ENCODE measurements at regions not wholly inside any gene's neighbourhood (a gene's known extent, or its start where the extent isn't known, plus 50 kb on each side); places are given as distances from the start of the nearest gene placed in this dataset.
"Not testable (repeated sequence)": the region's sequence is repeated elsewhere in the genome, so short reads cannot be mapped to it uniquely, and the experiment has no call there.

DNA sequence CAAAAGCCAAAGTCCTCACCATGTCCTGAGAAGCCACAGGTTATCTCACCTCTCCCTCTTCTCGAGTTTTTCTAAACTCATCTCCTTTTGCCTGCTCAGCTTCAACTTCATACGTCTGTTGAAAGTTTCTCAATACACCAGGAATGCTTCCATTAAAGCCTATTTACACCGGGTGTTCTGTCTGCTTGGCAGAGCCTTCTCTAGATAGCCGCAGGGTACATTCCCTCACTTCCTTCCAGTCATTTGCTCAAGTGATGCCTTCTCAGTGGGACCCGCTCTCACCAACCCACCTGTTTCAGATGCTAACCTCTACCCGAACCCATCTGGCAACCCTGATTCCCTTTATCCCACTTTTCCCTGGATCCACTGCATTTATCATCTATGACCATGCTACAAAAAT lies 257.0 kb upstream of the ADGRL2 start:
- DNase-seq (ENCODE audit: low read depth), result no peak

DNA sequence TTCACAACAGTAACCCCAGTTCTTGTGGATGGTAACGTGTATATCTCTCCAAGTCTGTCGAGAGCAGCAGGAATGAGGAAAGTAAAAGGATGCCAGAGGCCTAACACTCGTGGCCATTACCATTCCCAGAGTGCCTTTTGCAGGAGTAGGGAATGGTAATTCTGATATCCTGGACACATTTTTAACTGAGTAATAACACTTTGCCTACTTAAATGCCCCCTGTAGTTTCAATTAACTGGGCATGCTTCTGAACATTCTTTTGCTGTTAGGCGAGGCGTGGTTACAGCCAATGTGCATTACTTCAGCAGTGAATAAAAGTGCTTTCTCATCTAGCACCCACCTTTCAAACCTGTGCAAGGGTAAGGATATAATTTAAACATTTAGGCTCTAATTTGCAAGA lies 258.5 kb upstream of the ADGRL2 start:
- no peak for DNase-seq (ENCODE audit: low read depth)

DNA sequence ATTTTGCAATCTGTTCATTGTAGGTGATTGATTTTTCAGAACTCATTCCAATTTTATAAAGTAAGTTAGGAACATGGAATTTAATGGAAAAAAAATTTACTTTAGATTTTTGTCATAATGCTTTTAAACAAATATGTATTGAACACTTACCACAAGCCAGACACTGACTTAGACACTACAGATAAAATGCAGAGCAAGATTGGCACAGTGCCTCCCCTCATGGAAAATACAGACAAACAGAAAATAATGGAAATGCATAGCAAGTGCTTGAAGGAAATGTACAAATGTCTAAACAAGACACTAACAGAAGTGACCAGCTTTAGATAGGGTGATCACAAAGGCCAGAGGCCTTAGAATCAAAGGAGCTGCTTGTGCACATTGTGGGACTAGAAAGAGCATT lies 260.5 kb upstream of the ADGRL2 start:
- DNase-seq (ENCODE audit: low read depth), result peak; percentile 14

DNA sequence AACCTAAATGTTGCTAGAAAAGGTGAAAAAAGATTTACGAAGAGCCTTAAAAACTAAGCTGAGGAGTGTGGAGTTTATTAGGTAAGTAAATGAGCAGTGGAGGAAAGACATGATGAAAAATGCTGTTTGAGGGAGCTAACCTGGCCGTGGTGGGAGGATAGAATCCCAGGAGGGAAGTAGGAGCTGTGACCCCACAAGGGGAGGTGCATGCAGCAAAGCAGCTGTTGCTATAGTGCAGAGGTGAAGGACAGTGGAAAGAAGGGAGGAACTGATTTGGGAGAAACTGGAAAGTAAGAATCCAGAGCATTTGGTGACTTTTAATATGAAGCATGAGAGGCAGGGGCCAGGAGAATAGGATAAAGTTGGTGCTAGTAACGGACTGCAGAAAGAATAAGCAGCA lies 271.7 kb upstream of the ADGRL2 start:
- no peak for DNase-seq (ENCODE audit: low read depth)

DNA sequence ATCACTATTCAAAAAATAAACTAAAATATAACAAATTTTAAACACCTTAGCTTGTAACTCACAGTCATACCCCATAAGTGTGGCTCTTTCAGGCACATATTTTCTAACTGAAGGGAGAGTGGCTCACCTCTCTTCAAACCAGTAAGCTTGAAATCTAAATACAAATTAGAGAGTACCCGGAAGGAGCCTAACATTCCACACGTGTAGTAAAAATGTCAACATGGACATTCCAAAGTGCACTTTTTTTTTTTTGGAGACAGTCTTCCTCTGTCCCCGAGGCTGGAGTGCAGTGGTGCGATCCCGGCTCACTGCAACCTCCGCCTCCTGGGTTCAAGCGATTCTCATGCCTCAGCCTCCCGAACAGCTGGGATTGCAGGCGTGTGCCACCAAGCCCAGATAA lies 275.6 kb upstream of the ADGRL2 start:
- DNase-seq (ENCODE audit: low read depth), result no peak

DNA sequence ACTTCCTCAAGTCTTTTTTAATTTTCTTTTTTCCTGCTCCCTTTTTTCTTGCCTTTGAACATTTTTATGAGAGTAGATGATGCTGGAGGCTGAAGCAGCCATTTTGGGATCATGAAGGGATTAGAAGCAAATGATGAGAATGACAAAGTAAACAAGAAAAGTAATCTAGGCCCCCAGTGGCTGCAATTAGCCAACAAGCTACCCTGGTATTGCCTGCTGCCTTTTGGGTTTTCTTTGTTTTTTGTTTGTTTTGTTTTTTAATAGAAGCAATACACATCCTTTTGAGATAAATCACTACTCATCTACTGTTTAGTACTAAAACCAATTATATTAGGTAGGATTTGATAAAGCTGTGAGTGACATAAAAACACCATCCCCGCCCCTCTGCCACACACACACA lies 280.7 kb upstream of the ADGRL2 start:
- no peak for DNase-seq (ENCODE audit: low read depth)

DNA sequence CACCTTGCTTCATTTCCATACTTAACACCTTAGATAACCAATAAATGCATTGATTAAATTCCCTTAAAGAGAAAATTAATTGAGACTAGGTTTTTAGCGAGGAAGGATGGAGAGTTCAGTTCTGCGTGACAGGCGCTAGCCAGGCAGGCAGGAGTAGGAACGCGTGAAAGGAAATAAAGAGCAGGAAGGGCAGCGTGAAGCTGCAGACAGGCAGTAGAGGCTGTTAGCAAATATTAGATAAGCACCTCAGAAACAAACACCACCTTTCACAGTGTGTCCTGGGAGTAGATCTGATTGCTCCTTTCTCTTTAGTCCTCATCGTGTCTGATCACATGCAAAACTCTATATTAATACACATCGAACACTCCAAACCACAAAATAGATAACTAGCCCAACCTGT lies 282.7 kb upstream of the ADGRL2 start:
- DNase-seq (ENCODE audit: low read depth), result no peak

DNA sequence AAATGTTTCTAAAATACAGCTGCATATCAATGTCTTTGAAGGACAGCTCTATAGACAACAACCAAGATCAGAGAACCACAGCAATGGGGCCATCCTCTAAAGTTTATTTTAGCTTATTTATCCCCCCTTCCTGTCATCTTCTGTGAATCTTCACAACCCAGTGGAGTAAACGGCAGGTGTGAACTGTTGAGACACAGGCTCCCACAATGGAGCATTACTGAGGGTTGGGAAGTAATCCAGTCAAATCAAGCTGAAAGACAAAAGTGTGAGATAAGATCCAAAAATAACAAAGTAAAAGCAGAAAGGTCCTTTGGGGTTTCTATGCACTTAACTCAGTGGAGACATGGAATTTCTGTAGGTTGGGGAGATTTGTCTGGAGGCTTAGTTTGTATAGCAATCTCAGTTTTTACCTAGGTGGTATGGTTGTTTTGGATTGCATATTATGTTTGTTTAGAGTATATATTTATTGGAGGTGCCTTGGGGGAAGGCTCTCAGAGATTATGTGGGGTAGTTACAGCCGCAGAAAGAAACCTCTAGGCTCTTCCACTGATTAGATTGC lies 286.9 kb upstream of the ADGRL2 start:
- no peak for DNase-seq (ENCODE audit: low read depth)

DNA sequence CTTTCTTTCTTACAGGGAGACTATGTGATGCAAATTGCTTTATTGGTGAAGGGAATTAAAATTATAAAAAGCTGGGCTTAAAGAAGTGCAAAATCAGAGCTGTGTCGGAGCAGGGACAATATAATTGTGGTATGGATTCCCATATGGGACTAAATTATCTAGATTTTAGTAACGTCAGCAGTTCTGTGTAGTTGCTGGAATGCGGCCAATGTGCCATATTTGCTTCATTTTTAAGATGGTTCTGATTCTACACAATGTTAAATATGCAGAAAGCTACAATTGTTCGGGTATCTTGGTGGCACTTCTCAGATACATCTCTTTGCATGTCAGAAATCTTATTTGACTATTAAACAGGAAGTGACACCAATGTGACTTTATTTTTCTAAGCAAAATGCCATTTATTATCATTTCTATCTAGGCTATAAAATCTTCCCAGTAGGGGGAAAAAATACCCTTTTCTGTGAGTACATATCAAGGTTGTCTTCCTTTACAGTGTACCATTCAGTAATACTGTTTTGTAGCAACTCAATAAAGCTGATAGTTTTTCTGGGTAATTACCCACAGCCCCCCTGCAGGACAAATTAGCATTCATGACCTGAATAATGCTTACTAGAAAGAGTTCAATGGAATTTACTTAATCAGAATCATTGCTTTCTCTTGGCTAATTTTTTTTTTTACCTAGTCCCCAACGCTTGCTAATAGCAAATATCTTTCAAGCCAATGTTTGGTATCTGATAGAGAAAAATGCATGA lies 288.3 kb upstream of the ADGRL2 start:
- no peak for DNase-seq (ENCODE audit: low read depth)

DNA sequence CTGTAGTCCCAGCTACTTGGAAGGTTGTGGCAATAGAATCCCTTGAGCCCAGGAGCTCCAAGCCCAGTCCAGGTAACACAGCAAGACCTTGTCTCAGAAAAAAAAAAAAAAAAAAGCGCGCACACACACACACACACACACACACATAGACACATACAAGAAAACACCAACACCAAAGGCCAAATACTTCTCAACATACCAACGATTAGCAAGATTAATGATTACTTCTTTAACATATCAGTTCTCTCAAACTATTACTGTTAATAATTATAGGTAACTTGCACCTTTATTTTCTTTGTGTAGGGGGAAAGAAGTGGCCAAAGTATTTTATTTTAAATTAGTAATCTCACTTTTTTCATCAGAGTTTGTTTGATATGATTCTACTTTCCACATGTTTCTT lies 289.5 kb upstream of the ADGRL2 start:
- no peak for DNase-seq (ENCODE audit: low read depth)

DNA sequence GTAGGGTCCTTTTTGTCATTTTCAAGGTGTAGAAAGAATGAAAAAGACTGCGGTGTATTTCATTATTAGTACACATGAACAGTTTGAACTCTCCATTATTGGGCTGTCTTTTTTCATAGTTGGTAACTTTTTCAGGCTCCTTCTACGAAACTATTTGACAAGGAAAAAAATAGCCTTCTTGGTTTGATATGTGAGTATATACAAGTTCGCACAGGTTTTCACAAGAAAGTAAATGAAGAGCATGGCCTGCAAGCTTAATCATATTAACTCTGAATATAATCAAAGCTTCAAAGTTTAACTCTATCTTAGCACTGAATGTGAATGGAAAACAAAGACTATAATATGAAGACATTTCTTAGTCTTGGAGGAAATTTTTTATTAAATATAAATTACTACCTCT lies 290.0 kb upstream of the ADGRL2 start:
- no peak for DNase-seq (ENCODE audit: low read depth)

DNA sequence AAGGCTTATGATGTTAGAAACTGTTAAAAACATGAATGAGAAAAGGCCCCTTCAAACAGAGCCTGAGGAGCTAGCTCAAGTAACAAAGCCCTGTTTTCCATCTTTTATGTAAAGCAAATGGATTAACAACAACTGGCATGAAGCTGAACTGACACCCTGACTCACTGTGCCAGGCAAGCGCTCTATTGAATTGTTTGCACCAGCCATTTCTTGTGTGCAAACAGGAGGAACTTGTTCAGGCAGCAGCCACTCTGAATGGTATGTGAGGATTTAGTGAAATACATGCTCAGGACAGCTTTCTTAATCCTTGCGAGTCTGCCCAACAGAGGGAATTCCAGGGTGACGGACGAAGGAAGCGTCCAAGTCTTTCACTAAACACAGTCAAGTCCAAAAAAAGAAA lies 291.1 kb upstream of the ADGRL2 start:
- no peak for DNase-seq (ENCODE audit: low read depth)

DNA sequence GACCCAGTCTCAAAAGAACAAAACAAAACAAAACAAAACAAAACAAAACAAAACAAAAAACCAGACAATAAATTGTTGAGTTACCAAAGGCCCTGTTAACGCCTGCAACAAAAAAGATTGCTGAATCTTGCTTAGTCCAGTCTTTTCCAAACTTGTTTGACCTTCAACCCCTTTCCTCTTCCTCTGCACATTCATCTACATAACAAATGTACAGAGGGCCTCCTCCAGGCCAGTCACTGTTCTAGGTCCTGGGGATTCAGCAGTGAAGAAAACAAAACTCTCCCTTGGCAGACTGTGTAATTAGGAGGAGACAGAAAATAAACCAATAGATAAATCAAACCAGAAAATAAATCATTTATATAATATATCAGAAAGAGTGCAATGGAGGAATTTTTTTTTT lies 294.0 kb upstream of the ADGRL2 start:
- no peak for DNase-seq (ENCODE audit: low read depth)

DNA sequence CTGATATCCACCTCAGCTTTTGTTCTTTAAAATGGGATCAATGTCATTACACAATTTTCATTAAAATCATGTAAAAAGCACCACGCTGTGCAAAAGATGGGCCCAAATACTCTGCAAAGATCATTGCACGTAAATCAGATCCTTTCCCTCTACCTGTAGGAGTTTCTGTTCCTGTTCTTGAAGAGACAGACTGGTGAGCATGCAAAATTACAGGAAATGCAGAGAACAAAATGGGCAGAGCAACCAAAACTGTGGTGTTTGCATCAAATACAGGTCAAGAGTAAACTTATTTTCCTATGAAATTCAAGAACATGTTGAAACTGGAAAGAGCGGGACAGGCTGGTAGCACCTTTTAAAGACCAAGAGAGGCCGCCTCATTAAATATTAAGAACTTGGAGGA lies 294.9 kb upstream of the ADGRL2 start:
- DNase-seq (ENCODE audit: low read depth), result no peak

DNA sequence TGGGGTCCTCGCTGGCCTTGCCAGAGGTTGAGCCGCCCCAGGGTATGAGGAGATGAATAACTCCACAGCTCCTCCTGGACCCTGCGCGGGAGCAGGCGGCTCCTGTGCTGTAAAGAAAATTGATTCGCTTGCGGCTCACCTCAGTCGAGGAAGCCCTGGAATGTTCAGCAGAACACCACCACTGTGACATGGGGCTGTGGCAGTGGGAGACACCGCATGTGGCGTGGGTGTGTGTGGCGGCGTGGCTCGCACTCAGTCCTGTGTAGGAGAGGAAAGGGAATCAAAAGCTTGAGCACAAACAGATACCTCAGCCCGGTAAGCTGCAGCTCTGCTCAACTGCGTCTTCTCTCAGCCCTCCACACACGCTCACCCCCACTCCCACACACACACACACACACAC lies 295.9 kb upstream of the ADGRL2 start:
- DNase-seq (ENCODE audit: low read depth), result not testable (repeated sequence)

DNA sequence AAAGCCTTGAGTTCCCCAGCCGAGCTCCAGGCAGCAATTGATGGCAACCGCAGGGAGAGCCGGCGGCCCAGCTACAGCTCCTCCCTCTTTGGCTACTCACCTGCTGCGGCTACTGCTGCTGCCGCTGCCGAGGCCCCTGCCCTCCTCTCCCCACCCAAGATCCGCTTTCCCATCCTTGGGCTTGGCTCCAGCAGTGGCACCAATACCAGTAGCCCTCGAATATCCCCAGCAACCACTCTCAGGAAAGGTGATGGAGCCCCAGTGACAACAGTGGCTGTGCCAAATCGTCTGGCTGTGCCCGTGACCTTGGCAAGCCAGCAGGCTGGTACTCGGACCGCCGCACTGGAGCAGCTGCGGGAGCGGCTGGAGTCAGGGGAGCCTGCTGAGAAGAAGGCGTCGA lies 298.0 kb upstream of the ADGRL2 start:
- DNase-seq (ENCODE audit: low read depth), result not testable (repeated sequence)

DNA sequence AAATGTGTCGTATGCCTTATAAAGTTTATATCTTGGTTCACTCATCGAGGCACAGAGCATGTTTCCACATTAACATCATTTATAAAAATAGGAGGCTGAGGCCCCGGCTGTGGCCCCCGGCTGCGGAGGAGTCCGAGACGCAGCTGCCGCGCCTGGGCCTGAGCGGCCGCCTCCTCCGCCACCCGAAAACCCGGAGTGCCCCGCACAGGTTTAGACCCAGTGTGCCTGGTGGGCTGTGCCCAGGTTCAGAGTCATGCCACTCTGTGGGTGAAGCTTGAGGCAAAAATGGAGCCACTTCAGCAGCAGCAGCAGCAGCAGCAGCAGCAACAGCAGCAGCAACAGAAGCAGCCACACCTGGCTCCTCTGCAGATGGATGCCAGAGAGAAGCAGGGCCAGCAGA lies 299.2 kb upstream of the ADGRL2 start:
- not testable (repeated sequence) for DNase-seq (ENCODE audit: low read depth)

DNA sequence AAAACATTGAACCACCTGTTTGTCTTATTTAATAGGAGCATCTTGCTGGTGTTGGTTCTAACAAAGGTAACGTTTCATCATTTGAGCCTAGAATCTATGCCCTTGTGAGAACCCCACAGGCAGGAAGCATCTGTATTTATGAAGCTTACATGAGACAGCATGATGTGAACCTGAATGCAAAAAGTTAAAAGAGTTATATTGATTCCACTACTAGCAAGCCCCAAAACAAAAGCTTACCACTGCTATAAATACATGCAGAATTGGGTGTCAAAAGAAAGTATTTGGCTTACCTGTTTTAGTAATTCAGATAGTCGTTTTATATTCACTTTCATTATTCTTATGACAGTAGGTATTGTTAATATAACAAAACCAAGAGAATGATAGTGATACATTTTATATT lies 301.2 kb upstream of the ADGRL2 start:
- no peak for DNase-seq (ENCODE audit: low read depth)

DNA sequence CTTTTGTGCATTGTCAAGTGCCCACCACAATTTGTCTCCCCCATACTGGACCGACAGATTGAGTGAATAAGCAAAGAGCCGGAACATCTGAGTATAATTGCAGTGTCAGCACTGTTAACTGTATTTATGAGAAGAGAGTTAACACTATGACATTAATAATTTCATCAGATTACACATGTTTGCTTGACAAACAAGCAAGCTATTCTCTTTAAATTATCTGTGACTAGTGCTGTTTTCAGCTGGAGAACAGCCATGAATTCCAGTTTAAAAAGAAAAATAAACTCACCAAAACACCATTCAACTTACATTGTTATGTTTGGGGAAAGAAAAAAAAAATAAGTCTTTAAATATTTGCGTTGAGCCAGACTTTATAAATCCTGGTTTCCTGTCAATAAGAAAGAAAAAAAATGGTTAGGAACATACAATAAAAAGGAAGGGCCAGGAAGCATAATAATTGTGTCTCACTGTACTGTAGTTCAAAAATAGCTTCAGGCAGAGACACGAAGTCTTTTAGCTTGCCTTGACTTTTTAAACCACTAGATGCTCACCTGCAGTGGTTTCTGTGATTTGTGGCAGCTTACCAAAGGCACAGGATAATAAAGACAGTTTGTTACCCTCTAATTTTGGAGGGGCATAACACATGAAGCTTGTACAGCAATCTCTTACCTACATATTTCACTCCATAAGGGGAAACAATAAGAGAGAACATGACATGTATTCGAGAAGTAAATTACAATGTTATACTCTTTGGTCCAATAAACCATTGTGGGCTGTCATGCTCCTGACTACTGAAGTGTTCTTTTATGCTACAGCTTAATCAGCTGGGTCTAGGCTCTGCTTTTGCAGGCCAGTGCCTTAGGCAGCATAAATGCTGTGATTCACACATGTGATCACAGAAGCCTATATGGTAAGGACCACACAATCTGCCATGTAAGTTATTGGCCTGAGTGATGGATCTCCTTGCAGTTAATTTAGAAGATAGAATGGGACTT lies 302.0 kb upstream of the ADGRL2 start:
- DNase-seq (ENCODE audit: low read depth), result no peak

DNA sequence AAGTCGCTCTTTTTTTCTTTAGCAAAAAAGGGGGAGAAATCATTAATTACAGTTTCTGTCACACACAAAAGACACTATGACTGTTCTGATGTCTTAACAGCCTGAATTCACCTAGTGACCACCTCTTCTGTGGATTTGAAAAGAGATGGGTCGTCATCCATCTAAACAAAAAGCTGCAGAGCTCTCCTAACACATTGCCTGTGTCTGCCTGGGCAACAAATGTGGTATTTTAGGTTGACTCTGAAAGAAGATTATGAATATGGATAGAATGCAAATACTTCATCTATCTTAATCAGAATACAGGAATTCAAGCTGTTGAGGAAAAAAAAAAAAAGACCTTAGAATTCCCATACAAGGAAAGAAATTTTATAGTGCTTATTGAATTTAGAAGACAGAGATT lies 304.4 kb upstream of the ADGRL2 start:
- no peak for DNase-seq (ENCODE audit: low read depth)

DNA sequence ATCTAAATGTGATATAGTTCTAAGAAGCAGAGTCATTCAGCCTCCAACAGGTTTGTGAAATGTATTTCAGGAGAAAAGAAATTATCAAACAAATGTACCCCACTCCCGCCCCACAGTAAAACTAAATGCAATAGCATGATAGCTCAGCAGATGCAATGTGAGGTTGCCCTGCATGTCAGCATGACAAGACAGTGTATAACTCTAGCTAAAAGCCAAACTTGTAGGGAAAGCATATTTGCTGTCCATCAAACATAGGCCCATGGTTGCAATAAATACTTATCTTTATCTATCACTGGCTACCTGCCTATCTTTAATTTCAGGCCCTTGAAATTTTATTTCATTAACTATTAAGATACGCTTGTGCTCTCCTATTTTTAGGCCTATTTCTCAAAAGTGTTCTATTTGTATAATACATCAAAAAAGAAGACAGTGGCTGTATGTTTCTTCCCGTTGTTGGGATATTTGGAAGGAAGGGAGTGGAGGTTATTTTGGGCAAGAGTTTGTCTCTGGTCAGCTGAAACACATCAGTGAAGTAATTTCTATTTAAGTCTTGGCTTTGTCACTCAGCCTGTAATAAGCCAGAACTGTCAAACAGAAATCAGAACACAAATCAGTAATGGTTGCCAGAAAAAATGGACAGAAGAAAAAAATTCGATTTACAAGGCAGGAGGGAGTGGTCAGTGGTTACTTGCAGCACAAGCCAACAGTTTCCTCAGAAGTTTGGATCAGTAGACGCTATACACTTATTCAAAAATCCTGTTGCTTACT lies 307.4 kb upstream of the ADGRL2 start:
- peak; percentile 48 for DNase-seq (ENCODE audit: low read depth)

DNA sequence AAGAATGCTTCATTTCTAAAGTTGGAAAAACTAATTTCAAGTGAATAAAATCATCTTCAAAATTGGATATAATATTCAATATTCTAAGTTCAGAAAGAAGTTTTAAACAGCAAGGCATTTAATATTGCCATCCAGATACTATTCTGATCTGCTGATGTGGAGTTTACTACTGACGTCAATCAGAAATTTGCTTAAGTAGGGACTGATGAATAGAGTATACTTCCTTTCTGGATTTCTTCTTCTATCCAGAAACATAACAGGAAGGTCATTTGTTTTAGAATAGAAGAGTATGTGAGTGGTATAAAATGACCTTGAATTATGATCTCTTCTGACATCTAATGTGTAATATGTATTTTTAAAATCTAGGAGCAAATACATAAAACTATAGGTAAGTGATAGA lies 308.1 kb upstream of the ADGRL2 start:
- DNase-seq (ENCODE audit: low read depth), result no peak

All from forelimb muscle (tissue), 1 donor.